Peyer's patch (tissue), 4 donors: ENCODE measurements at regions not wholly inside any gene's neighbourhood (a gene's known extent, or its start where the extent isn't known, plus 50 kb on each side); places are given as distances from the start of the nearest gene placed in this dataset.

Experiments used
- POLR2A ChIP-seq, 2 donors: fragments of 450-650 bp; IDR thresholded peaks; one replicate each; pipeline ENCODE4 v1.5.1; 2017; ENCODE audit warnings: antibody characterized with exemption in 2 of 2, mild to moderate bottlenecking in 2 of 2, moderate library complexity in 2 of 2
- TF ChIP-seq, protein P1 (sequence below), 6 experiments: fragments of 450-650 bp in 4 of 6; fragments of 200-600 bp in 2 of 6; sonication (generic) in 1 of 6; IDR thresholded peaks; one replicate each; pipeline ENCODE4 v1.5.1; 2017 to 2019; ENCODE audit warnings: antibody characterized with exemption in 6 of 6, mild to moderate bottlenecking in 3 of 6, moderate library complexity in 1 of 6

- TF ChIP-seq, protein P1, sequence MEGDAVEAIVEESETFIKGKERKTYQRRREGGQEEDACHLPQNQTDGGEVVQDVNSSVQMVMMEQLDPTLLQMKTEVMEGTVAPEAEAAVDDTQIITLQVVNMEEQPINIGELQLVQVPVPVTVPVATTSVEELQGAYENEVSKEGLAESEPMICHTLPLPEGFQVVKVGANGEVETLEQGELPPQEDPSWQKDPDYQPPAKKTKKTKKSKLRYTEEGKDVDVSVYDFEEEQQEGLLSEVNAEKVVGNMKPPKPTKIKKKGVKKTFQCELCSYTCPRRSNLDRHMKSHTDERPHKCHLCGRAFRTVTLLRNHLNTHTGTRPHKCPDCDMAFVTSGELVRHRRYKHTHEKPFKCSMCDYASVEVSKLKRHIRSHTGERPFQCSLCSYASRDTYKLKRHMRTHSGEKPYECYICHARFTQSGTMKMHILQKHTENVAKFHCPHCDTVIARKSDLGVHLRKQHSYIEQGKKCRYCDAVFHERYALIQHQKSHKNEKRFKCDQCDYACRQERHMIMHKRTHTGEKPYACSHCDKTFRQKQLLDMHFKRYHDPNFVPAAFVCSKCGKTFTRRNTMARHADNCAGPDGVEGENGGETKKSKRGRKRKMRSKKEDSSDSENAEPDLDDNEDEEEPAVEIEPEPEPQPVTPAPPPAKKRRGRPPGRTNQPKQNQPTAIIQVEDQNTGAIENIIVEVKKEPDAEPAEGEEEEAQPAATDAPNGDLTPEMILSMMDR (IDR thresholded peaks at IDR 0.05) = no peak
- no peak for TF ChIP-seq POLR2A (IDR thresholded peaks at IDR 0.05)
Observed at GRCh38 chr1:244150071-244150470, 99.0 kb downstream of the ZBTB18 start.
